Stimulated activated CD4-positive, alpha-beta T cell treated with anti-CD3 and anti-CD28 coated beads, Interleukin-1b, Interleukin-23, amount 100 ng/mL, for 4 hours (primary cell): ENCODE measurements at regions not wholly inside any gene's neighbourhood (a gene's known extent, or its start where the extent isn't known, plus 50 kb on each side); places are given as distances from the start of the nearest gene placed in this dataset.

ENCODE experiments used
- DNase-seq, 2 donors: peaks; one replicate each; pipeline ENCODE4 v3.0.0-alpha.2; 2020; ENCODE audit warnings: low read depth in 2 of 2

DNA sequence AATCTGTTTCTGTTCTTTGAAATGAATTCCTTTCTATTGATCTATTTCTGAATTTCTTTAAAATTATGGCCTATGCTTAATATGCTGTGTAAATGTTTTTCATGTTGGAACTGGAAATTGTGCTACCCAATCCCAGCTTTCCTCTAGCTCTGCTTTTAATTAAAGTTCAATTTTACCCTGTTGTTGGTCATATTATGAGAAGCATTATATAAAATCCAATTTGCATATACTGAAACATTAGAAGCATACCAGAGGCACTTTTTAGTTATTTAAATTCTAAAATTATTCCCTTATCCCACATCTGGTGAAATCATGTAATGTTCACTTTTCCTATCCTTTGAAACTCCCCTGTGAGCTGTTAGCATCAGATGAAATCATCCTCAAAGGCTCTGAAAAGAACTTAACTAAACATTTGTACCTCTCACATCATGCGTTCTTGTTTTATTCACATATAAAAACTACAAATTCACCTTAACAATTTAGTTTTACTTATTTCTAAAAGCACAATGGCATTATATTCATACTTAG is 160.6 kb upstream of the COL21A1 start:
- DNase-seq: no peak

GRCh38 chr6:56406276-56407269 is 159.2 kb upstream of the COL21A1 start:
- DNase-seq: no peak

DNA sequence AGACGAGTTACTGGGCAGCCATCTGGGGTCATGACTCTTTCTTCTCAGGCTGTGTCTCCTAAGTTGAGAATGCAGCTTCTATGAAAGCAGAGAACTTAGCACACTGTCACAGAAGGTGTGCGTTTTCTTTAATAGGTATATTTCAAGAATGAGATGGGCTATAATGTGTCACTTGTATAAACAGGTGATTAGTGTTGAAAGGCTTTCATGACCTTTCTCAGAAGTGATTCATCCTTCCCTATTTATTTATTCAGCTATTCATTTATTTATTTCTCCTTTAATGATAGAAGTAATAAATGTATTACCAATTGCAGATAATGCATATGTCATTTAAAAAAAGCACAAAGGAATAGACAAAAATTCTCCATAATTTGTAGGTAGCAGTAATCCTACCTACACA is 157.2 kb upstream of the COL21A1 start:
- no peak for DNase-seq

- no peak for DNase-seq
Measured at GRCh38 chr6:56403745-56404144, 156.4 kb upstream of the COL21A1 start.

DNA sequence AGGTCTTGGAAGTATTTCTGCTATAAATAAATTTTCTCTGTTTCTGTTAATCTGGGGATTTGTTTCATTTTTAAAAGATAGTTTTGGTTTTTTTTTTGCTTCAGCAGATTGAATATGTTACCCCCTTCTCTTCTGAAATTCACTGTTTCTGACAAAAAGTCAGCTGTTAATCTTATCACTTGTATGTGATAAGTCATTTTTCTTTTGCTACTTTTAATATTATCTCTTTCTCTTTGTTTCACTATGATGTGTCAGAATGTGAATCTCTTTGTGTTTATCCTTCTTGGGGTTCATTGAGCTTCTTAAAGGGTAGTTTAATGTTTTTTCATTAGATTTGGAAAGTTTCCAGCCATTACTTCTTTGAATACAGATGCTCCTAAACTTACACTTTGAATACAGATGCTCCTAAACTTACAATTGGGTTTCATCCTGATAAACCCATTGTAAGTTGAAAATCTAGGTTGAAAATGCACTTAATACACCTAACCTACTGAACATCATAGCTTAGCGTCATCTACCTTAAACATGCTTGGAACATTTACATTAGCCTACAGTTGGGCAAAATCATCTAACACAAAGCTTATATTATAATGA is 154.2 kb upstream of the COL21A1 start:
- DNase-seq: no peak

- DNase-seq: no peak
Measured at GRCh38 chr6:56400273-56400672, 152.9 kb upstream of the COL21A1 start.

- no peak for DNase-seq
Measured at GRCh38 chr6:56399672-56400263, 152.4 kb upstream of the COL21A1 start.

GRCh38 chr6:56399250-56399671 is 151.9 kb upstream of the COL21A1 start:
- DNase-seq: no peak

- DNase-seq: no peak
Measured at GRCh38 chr6:56396435-56396834, 149.1 kb upstream of the COL21A1 start.

DNA sequence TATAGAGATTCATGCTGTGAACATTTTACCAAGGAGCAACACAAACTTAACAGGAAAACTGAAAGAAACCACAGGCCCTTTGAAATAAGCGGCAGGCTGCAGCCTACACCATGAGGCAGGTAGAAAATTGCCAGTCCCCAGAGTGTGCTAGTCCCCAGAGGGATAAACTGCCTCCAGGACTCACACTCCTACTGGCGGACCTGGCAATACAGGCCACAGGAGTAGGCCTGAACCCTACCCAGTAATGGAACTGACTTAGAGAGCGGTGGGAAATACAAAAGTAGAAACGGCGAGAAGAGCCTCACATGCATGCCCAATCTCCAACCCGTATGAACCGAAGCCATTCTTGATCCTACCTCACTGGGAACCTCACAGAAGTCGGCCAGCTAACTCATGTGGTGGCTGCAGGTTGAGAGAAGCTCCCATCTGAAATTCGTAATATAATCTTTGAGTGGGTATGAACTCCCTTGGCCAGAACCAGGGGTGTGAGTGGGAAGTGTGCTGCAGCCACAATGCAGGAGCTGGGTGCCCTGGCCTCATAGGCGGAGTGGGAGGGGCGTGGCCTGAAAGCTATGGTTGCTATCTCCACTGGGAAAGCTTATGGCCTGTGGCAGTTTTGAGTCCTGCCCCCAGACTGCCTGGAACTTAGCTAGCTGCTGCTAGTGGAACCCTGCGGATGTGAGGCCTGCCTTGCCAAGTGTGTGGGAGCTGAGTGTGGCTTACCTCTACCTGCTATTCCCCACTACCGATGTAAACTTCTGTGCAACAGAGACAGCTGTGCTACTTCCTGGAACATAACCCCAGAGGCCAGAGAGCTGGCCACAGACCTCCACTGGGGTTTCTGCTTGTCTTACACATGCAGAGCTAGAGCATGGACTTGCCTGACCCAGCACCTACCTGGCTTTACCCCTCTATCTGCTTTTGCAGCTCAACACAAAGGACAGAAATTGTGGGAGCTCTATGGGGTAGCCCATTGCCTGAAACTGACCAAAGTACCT is 146.5 kb upstream of the COL21A1 start:
- DNase-seq: no peak

GRCh38 chr6:56388415-56388755 is 141.0 kb upstream of the COL21A1 start:
- DNase-seq: no peak

DNA sequence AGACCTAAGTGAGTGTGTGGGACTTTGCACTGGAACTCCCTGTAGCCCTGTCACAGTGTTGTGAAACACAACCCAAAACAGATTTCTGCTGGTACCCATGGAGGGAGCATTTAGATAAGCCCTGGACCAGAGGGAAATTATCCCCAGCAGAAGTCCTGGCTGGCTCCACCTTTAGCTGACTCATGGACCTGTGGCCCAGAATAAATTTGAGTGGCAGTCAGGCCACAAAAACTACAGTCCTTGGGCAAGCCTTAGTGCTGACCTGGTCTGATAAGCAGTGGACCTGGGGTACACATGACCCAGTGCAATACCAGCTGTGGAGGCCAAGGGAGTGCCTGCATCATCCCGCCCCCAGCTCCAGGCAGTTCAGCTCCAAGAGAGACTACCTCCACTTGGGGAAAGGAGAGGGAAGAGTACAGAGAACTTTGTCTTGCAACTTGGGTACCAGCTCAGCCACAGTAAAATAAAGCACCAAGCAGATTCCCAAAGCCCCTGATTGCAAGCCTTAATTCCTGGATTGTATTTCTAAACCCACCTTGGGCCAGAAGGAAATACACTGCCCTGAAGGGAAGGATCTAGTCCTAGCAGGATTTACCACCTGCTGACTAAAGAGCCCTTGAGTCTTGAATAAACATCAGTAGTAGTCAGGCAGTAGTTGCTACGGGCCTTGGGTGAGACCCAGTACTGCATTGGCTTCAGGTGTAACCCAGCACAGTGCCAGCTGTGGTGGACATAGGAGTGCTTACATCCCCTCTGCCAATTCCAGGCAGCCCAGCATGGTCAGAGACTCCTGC is 140.4 kb upstream of the COL21A1 start:
- no peak for DNase-seq

- DNase-seq: no peak
Measured at GRCh38 chr6:56386717-56387116, 139.3 kb upstream of the COL21A1 start.

- no peak for DNase-seq
Measured at GRCh38 chr6:56385981-56386593, 138.7 kb upstream of the COL21A1 start.

- no peak for DNase-seq
Measured at GRCh38 chr6:56383160-56383559, 135.8 kb upstream of the COL21A1 start.

DNA sequence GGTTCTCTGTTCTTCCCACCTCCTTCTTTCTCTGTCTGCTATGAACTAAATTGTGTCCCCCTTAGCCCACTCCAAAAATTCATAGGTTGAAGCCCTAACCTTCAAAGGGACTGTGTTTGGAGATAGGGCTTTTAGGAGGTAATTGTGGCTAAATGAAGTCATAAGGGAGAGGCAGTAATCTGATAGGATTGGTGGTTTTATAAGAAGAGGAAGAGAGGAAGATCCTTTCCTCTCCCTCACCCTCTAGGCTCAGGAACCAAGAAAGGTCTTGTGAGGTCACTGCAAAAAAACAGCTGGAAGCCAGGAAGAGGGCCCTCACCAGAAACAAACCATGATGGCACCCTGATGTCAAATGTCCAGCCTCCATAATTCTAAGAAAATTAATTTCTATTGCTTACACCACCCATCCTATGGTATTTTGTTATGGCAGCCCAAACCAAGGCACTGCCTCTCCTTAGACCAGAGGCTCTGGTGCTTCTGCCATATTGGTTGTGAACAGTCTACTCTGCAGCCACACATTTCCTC is 135.1 kb upstream of the COL21A1 start:
- DNase-seq: no peak

DNA sequence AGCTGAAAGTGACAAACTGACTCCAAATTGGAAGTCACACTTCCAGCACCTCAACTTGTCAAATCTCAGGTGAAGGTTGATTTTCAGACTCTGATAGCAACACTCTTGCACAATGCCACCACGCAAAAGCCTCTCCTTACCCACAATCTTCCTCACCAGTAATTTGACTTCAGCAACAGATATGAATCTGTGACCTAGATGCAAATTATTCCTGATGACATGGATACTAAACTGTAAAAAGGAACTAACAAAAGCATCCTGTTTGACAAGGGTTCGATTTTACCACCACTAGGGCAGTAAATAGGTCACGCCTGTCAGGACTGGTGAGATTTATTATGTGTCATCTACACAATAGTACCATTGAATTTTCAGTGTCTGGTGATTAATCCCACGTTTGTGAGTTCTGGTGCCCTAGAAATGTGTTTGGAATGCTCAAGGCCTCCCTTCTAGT is 134.4 kb upstream of the COL21A1 start:
- no peak for DNase-seq

DNA sequence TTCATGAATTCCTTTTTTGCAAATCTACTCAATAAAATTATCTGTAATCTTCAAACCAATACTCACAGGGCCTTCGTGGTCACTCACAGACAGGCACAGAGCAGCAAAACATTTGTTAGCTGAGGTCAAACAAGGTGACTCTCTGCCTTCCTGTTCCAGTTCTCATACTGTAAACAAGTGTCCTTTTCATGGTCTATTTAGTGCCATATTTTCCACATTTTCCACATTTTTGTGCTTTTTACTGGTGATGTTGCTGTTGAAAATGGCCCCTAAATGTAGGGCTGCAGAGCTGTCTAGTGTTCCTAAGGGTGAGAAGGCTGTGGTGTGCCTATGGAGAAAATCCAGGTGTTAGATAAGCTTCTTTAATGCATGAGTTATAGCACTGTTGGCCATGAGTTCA is 133.1 kb upstream of the COL21A1 start:
- DNase-seq: no peak

DNA sequence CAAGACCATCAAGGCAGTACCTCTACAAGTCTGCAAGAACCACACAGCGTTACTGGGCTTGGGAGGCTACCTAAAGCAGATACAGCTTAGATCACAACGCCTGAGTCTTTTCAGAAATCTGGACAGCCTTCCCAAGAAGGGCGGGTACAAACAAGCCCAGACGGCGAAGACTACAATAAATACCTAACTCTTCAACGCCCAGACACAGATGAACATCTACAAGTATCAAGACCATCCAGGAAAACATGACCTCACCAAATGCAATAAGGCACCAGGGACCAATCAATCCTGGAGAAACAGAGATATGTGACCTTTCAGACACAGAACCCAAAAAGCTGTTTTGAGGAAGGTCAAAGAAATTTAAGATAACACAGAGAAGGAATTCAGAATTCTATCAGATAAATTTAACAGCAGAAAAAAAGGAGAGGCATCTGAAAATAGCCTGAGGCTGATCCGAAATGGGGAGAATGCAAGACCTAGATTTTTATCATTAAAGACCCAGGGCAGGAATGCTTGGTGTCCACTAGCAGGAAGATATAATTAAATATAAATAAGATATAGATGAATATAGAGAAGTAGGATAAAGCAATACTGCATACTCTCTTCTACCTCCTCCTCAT is 131.7 kb upstream of the COL21A1 start:
- no peak for DNase-seq
